ENCODE measurements at regions not wholly inside any gene's neighbourhood (a gene's known extent, or its start where the extent isn't known, plus 50 kb on each side); places are given as distances from the start of the nearest gene placed in this dataset.

- ATAC-seq: no peak
Measured at GRCh38 chr1:96995351-96995750, 273.8 kb downstream of the PTBP2 start.

GRCh38 chr1:96996001-96996400, 274.4 kb downstream of the PTBP2 start:
- DNase-seq (ENCODE audit: low spot score) (no peak), ATAC-seq (no peak)
- POLR2A ChIA-PET: no interaction called here
- H3K9me3 Mint-ChIP-seq: no peaks in the 10 kb centered on the region
- no peaks in the 10 kb centered on the region for H3K27me3 Mint-ChIP-seq (ENCODE audit: low read depth)
- H3K27ac Mint-ChIP-seq: no peak overlapping the region
- H3K36me3 Mint-ChIP-seq: no peaks in the 10 kb centered on the region
- CTCF ChIA-PET: no interaction called here
- H3K4me3 Mint-ChIP-seq: no peak overlapping the region
- no peaks in the 10 kb centered on the region for H3K4me1 Mint-ChIP-seq
- TF ChIP-seq RELA (CRISPR knock-in tag; IDR thresholded peaks at IDR 0.05; ENCODE audit: borderline replicate concordance) (no peak), ZSCAN18 (CRISPR knock-in tag; IDR thresholded peaks at IDR 0.05) (no peak), ZNF396 (CRISPR knock-in tag; IDR thresholded peaks at IDR 0.05; ENCODE audit: borderline replicate concordance) (no peak), ZNF263 (CRISPR knock-in tag; IDR thresholded peaks at IDR 0.05; ENCODE audit: low read depth) (no peak), TP53 (CRISPR knock-in tag; IDR thresholded peaks at IDR 0.05) (no peak), ZNF416 (CRISPR knock-in tag; IDR thresholded peaks at IDR 0.05) (no peak), ZNF232 (CRISPR knock-in tag; IDR thresholded peaks at IDR 0.05) (no peak), ZNF512 (CRISPR knock-in tag; IDR thresholded peaks at IDR 0.05; ENCODE audit: borderline replicate concordance) (no peak), ZBTB21 (CRISPR knock-in tag; IDR thresholded peaks at IDR 0.05; ENCODE audit: borderline replicate concordance) (no peak), ZNF121 (CRISPR knock-in tag; IDR thresholded peaks at IDR 0.05) (no peak), ARID4B (CRISPR knock-in tag; IDR thresholded peaks at IDR 0.05; ENCODE audit: borderline replicate concordance) (no peak)

More at GRCh38 chr1:96995351-96995750, 273.8 kb downstream of the PTBP2 start:
- TF ChIP-seq IRF1 (CRISPR knock-in tag; IDR thresholded peaks at IDR 0.05) (no peak), GRHL2 (CRISPR knock-in tag; IDR thresholded peaks at IDR 0.05; ENCODE audit: insufficient replicate concordance, severe bottlenecking) (no peak), JAZF1 (CRISPR knock-in tag; IDR thresholded peaks at IDR 0.05) (no peak), ZNF121 (CRISPR knock-in tag; IDR thresholded peaks at IDR 0.05) (no peak), E2F5 (CRISPR knock-in tag; IDR thresholded peaks at IDR 0.05) (no peak), PRRX2 (CRISPR knock-in tag; IDR thresholded peaks at IDR 0.05) (no peak), ZSCAN18 (CRISPR knock-in tag; IDR thresholded peaks at IDR 0.05) (no peak), ZNF138 (CRISPR knock-in tag; conservative IDR thresholded peaks at IDR 0.05) (no peak), TEAD1 (CRISPR knock-in tag; IDR thresholded peaks at IDR 0.05) (no peak), SMAD3 (CRISPR knock-in tag; IDR thresholded peaks at IDR 0.05; ENCODE audit: borderline replicate concordance) (no peak), IRF2 (CRISPR knock-in tag; IDR thresholded peaks at IDR 0.05; ENCODE audit: borderline replicate concordance, low read depth) (no peak), FOXP4 (CRISPR knock-in tag; IDR thresholded peaks at IDR 0.05) (no peak)
- Mint-ChIP-seq H3K9me3 (no peaks in the 10 kb centered on the region), H3K4me1 (no peaks in the 10 kb centered on the region), H3K27ac (no peak overlapping the region), H3K27me3 (ENCODE audit: low read depth) (no peaks in the 10 kb centered on the region), H3K4me3 (no peak overlapping the region), H3K36me3 (no peaks in the 10 kb centered on the region)
- CTCF ChIA-PET: no interaction called here
- POLR2A ChIA-PET: no interaction called here
- no peak for DNase-seq (ENCODE audit: low spot score)

All from WTC11 (cell line).